ENCODE measurements at regions not wholly inside any gene's neighbourhood (a gene's known extent, or its start where the extent isn't known, plus 50 kb on each side); places are given as distances from the start of the nearest gene placed in this dataset.
"Not testable (repeated sequence)": the region's sequence is repeated elsewhere in the genome, so short reads cannot be mapped to it uniquely, and the experiment has no call there.

GRCh38 chr18:78431606-78432005, 548.0 kb upstream of the SALL3 start:
- no peak for DNase-seq (ENCODE audit: low read depth)
- Histone ChIP-seq H3K4me3 (ENCODE audit: low read depth, low read length) (no peak overlapping the region), H3K36me3 (ENCODE audit: control insufficient read depth, insufficient read depth, low read length) (no peaks in the 10 kb centered on the region), H3K27me3 (ENCODE audit: control insufficient read depth, insufficient read depth, low read length) (no peaks in the 10 kb centered on the region)
- no peak for TF ChIP-seq CTCF (IDR thresholded peaks at IDR 0.05; ENCODE audit: insufficient read depth, low read length, poor library complexity, severe bottlenecking)

GRCh38 chr18:78433562-78433961, 546.1 kb upstream of the SALL3 start:
- Histone ChIP-seq H3K36me3 (ENCODE audit: control insufficient read depth, insufficient read depth, low read length) (no peaks in the 10 kb centered on the region), H3K27me3 (ENCODE audit: control insufficient read depth, insufficient read depth, low read length) (no peaks in the 10 kb centered on the region), H3K4me3 (ENCODE audit: low read depth, low read length) (no peak overlapping the region)
- no peak for TF ChIP-seq CTCF (IDR thresholded peaks at IDR 0.05; ENCODE audit: insufficient read depth, low read length, poor library complexity, severe bottlenecking)
- no peak for DNase-seq (ENCODE audit: low read depth)

- Histone ChIP-seq H3K27me3 (ENCODE audit: control insufficient read depth, insufficient read depth, low read length) (no peaks in the 10 kb centered on the region), H3K4me3 (ENCODE audit: low read depth, low read length) (no peak overlapping the region), H3K36me3 (ENCODE audit: control insufficient read depth, insufficient read depth, low read length) (no peaks in the 10 kb centered on the region)
- DNase-seq (ENCODE audit: low read depth): no peak
- no peak for TF ChIP-seq CTCF (IDR thresholded peaks at IDR 0.05; ENCODE audit: insufficient read depth, low read length, poor library complexity, severe bottlenecking)
Measured at GRCh38 chr18:78436110-78436509, 543.5 kb upstream of the SALL3 start.

GRCh38 chr18:78438235-78438634, 541.4 kb upstream of the SALL3 start:
- H3K4me3 ChIP-seq (ENCODE audit: low read depth, low read length); H3K27me3 ChIP-seq (ENCODE audit: control insufficient read depth, insufficient read depth, low read length); H3K36me3 ChIP-seq (ENCODE audit: control insufficient read depth, insufficient read depth, low read length); DNase-seq (ENCODE audit: low read depth): not testable (repeated sequence)

- TF ChIP-seq CTCF (IDR thresholded peaks at IDR 0.05; ENCODE audit: insufficient read depth, low read length, poor library complexity, severe bottlenecking): no peak
- no peaks in the 10 kb centered on the region for H3K27me3 ChIP-seq (ENCODE audit: control insufficient read depth, insufficient read depth, low read length)
- no peaks in the 10 kb centered on the region for H3K36me3 ChIP-seq (ENCODE audit: control insufficient read depth, insufficient read depth, low read length)
- no peak overlapping the region for H3K4me3 ChIP-seq (ENCODE audit: low read depth, low read length)
- DNase-seq (ENCODE audit: low read depth): no peak
Measured at GRCh38 chr18:78445880-78446279, 533.7 kb upstream of the SALL3 start.

- Histone ChIP-seq H3K27me3 (ENCODE audit: control insufficient read depth, insufficient read depth, low read length) (no peaks in the 10 kb centered on the region), H3K4me3 (ENCODE audit: low read depth, low read length) (no peak overlapping the region), H3K36me3 (ENCODE audit: control insufficient read depth, insufficient read depth, low read length) (no peaks in the 10 kb centered on the region)
- no peak for DNase-seq (ENCODE audit: low read depth)
- TF ChIP-seq CTCF (IDR thresholded peaks at IDR 0.05; ENCODE audit: insufficient read depth, low read length, poor library complexity, severe bottlenecking): no peak
Measured at GRCh38 chr18:78447211-78447610, 532.4 kb upstream of the SALL3 start.
